Liver (tissue), 7 donors: ENCODE measurements at regions not wholly inside any gene's neighbourhood (a gene's known extent, or its start where the extent isn't known, plus 50 kb on each side); places are given as distances from the start of the nearest gene placed in this dataset.
"Not testable (repeated sequence)": the region's sequence is repeated elsewhere in the genome, so short reads cannot be mapped to it uniquely, and the experiment has no call there.

Source experiments
- DNase-seq: peaks from one replicate; pipeline ENCODE4 v3.0.0-alpha.2; 2017; ENCODE audit warnings: low spot score
- H3K27ac ChIP-seq, 2 donors: one replicate each; pipeline ENCODE4 v1.7.0; 2013; ENCODE audit warnings: inconsistent platforms in 2 of 2, low read length in 2 of 2, control low read depth in 1 of 2, low read depth in 1 of 2, mild to moderate bottlenecking in 1 of 2
- H3K27me3 ChIP-seq, 4 donors: one replicate each; pipeline versions ENCODE4 v1.6.1 to v1.7.0; 2013; ENCODE audit warnings: low read length in 3 of 4, inconsistent platforms in 1 of 4, mild to moderate bottlenecking in 1 of 4, moderate library complexity in 1 of 4; ENCODE audit not compliant: control insufficient read depth in 4 of 4, insufficient read depth in 4 of 4
- H3K36me3 ChIP-seq, 4 donors: one replicate each; pipeline versions ENCODE4 v1.6.1 to v1.7.0; 2013; ENCODE audit warnings: low read length in 3 of 4, mild to moderate bottlenecking in 3 of 4, low read depth in 1 of 4, moderate library complexity in 1 of 4; ENCODE audit not compliant: control insufficient read depth in 4 of 4, insufficient read depth in 3 of 4
- H3K4me1 ChIP-seq, 4 donors: one replicate each; pipeline versions ENCODE4 v1.6.1 to v1.7.0; 2013; ENCODE audit warnings: low read length in 3 of 4, mild to moderate bottlenecking in 3 of 4, moderate library complexity in 1 of 4; ENCODE audit not compliant: control insufficient read depth in 4 of 4, insufficient read depth in 4 of 4
- H3K4me3 ChIP-seq, 3 donors: one replicate each; pipeline versions ENCODE4 v1.6.1 to v1.7.0; 2013; ENCODE audit warnings: low read length in 3 of 3, control low read depth in 1 of 3, low read depth in 1 of 3, mild to moderate bottlenecking in 1 of 3
- H3K9ac ChIP-seq, 2 donors: one replicate each; pipeline ENCODE4 v1.7.0; 2013; ENCODE audit warnings: low read length in 2 of 2, mild to moderate bottlenecking in 2 of 2, moderate library complexity in 2 of 2, control low read depth in 1 of 2, low read depth in 1 of 2
- H3K9me3 ChIP-seq, 4 donors: one replicate each; pipeline versions ENCODE4 v1.6.1 to v1.7.0; 2013; ENCODE audit warnings: low read length in 3 of 4; ENCODE audit not compliant: control insufficient read depth in 4 of 4
- EGR1 ChIP-seq, 2 donors: IDR thresholded peaks; 2 replicates each; pipeline ENCODE4 v1.6.1; 2016 to 2018; ENCODE audit warnings: antibody characterized with exemption in 2 of 2, low read depth in 2 of 2
- FOXA2 ChIP-seq: IDR thresholded peaks from 2 replicates; pipeline ENCODE4 v1.6.1; 2016; ENCODE audit warnings: antibody characterized with exemption
- GABPA ChIP-seq, 2 donors: IDR thresholded peaks in 1 of 2; conservative IDR thresholded peaks in 1 of 2; 2 replicates each; pipeline ENCODE4 v1.6.1; 2016; ENCODE audit warnings: antibody characterized with exemption in 2 of 2, mild to moderate bottlenecking in 1 of 2, moderate library complexity in 1 of 2
- HNF4A ChIP-seq, 2 donors: conservative IDR thresholded peaks; 2 replicates each; pipeline ENCODE4 v1.6.1; 2016; ENCODE audit warnings: antibody characterized with exemption in 2 of 2, mild to moderate bottlenecking in 2 of 2
- HNF4G ChIP-seq: IDR thresholded peaks from 2 replicates; pipeline ENCODE4 v1.6.1; 2016; ENCODE audit warnings: antibody characterized with exemption
- JUND ChIP-seq, 2 donors: IDR thresholded peaks; 2 replicates each; pipeline ENCODE4 v1.6.1; 2016; ENCODE audit warnings: antibody characterized with exemption in 2 of 2
- MAX ChIP-seq: IDR thresholded peaks from 2 replicates; pipeline ENCODE4 v1.6.1; 2016; ENCODE audit warnings: antibody characterized with exemption
- NR2F2 ChIP-seq: IDR thresholded peaks from 2 replicates; pipeline ENCODE4 v1.6.1; 2016; ENCODE audit warnings: antibody characterized with exemption
- REST ChIP-seq: IDR thresholded peaks from 2 replicates; pipeline ENCODE4 v1.6.1; 2016; ENCODE audit warnings: antibody characterized with exemption, mild to moderate bottlenecking
- RXRA ChIP-seq, 2 donors: IDR thresholded peaks; 2 replicates each; pipeline ENCODE4 v1.6.1; 2017 to 2018; ENCODE audit warnings: antibody characterized with exemption in 2 of 2, mild to moderate bottlenecking in 1 of 2
- YY1 ChIP-seq: IDR thresholded peaks from 2 replicates; pipeline ENCODE4 v1.6.1; 2016; ENCODE audit warnings: antibody characterized with exemption, mild to moderate bottlenecking
- WGBS: extraction: QIAGEN DNeasy Blood & Tissue Kit; methylation state at CpG from one replicate; pipeline ENCODE4 v1.1.7; 2013; 5-methylcytosine and 5-hydroxymethylcytosine counted together
- donor health status: healthy.
- donor health status: healthy.
- donor health status: healthy.
- donor health status: healthy.

- H3K4me1 ChIP-seq: no peaks in the 10 kb centered on the region
- no peaks in the 10 kb centered on the region for H3K9me3 ChIP-seq
- H3K27me3 ChIP-seq: no peaks in the 10 kb centered on the region
- H3K36me3 ChIP-seq: no peaks in the 10 kb centered on the region
- WGBS: 90% methylated on average over 8 of the region's 8 CpGs
- H3K9ac ChIP-seq: no peak overlapping the region
- no peak for DNase-seq
- H3K4me3 ChIP-seq: no peak overlapping the region
- TF ChIP-seq NR2F2 (no peak), JUND (IDR thresholded peaks at IDR 0.05) (no peak)
- no peak overlapping the region for H3K27ac ChIP-seq
These were observed 51.6 kb upstream of the POMP start for GRCh38 chr13:28607187-28607955.

- 87% methylated on average over 5 of the region's 5 CpGs for WGBS
- no peaks in the 10 kb centered on the region for H3K4me1 ChIP-seq
- H3K4me3 ChIP-seq: no peak overlapping the region
- H3K27me3 ChIP-seq: no peaks in the 10 kb centered on the region
- no peaks in the 10 kb centered on the region for H3K36me3 ChIP-seq
- TF ChIP-seq HNF4A (conservative IDR thresholded peaks at IDR 0.05) (no peak), MAX (no peak), YY1 (no peak), HNF4G (no peak), REST (no peak), FOXA2 (no peak)
- no peak overlapping the region for H3K9ac ChIP-seq
- no peak overlapping the region for H3K27ac ChIP-seq
- DNase-seq: no peak
- no peaks in the 10 kb centered on the region for H3K9me3 ChIP-seq
These were observed 52.5 kb upstream of the POMP start for GRCh38 chr13:28606466-28606865.

GRCh38 chr13:28605147-28605546 is 53.8 kb upstream of the POMP start:
- H3K9me3 ChIP-seq, H3K4me1 ChIP-seq, H3K4me3 ChIP-seq, H3K9ac ChIP-seq, DNase-seq, H3K27ac ChIP-seq, H3K36me3 ChIP-seq, H3K27me3 ChIP-seq: not testable (repeated sequence)
- WGBS: 78% methylated on average over 3 of the region's 3 CpGs

GRCh38 chr13:28603043-28603664 is 55.8 kb upstream of the POMP start:
- Histone ChIP-seq H3K9ac (no peak overlapping the region), H3K36me3 (no peaks in the 10 kb centered on the region), H3K4me3 (no peak overlapping the region), H3K9me3 (no peaks in the 10 kb centered on the region), H3K4me1 (no peaks in the 10 kb centered on the region), H3K27me3 (no peaks in the 10 kb centered on the region), H3K27ac (no peak overlapping the region)
- DNase-seq: no peak
- whole genome bisulfite sequencing: 61% methylated on average over 6 of the region's 6 CpGs
- TF ChIP-seq GABPA (IDR thresholded peaks at IDR 0.05 in 1 of 2, conservative IDR thresholded peaks at IDR 0.05 in 1 of 2) (no peak), MAX (no peak), YY1 (no peak), REST (no peak), HNF4G (no peak), RXRA (IDR thresholded peaks at IDR 0.05) (no peak), JUND (IDR thresholded peaks at IDR 0.05) (no peak), EGR1 (IDR thresholded peaks at IDR 0.05; ENCODE audit: low read depth in 2 of 2) (no peak), FOXA2 (no peak)
